PFSK-1 (cell line): ENCODE measurements at regions not wholly inside any gene's neighbourhood (a gene's known extent, or its start where the extent isn't known, plus 50 kb on each side); places are given as distances from the start of the nearest gene placed in this dataset.

ENCODE experiments used
- FOXP2 ChIP-seq: optimal IDR thresholded peaks from 2 replicates; pipeline ENCODE3; 2011; ENCODE audit warnings: borderline replicate concordance, control low read depth, inconsistent platforms; ENCODE audit not compliant: insufficient read depth; ENCODE audit errors: extremely low read length, extremely low read depth
- POLR2AphosphoS5 ChIP-seq: IDR thresholded peaks from 2 replicates; pipeline ENCODE4 v1.6.1; 2012; ENCODE audit warnings: low read depth, mild to moderate bottlenecking, control low read depth, low read length, moderate library complexity
- SIN3A ChIP-seq: IDR thresholded peaks from 2 replicates; pipeline ENCODE4 v1.6.1; 2012; ENCODE audit warnings: mild to moderate bottlenecking, low read length, moderate library complexity, borderline replicate concordance; ENCODE audit not compliant: insufficient read depth
- TAF1 ChIP-seq: IDR thresholded peaks from 2 replicates; pipeline ENCODE4 v1.6.1; 2012; ENCODE audit warnings: low read length, control low read depth, borderline replicate concordance; ENCODE audit not compliant: insufficient read depth
- TF ChIP-seq, protein P1 (sequence below), 2 experiments: IDR thresholded peaks; 2 replicates each; pipeline versions ENCODE4 v1.6.1 to v1.8.0; 2011 to 2012; ENCODE audit warnings: low read depth in 2 of 2, low read length in 2 of 2, control low read depth in 1 of 2, inconsistent platforms in 1 of 2, mild to moderate bottlenecking in 1 of 2, moderate library complexity in 1 of 2; ENCODE audit not compliant: insufficient read depth in 1 of 2

- TF ChIP-seq, protein P1, sequence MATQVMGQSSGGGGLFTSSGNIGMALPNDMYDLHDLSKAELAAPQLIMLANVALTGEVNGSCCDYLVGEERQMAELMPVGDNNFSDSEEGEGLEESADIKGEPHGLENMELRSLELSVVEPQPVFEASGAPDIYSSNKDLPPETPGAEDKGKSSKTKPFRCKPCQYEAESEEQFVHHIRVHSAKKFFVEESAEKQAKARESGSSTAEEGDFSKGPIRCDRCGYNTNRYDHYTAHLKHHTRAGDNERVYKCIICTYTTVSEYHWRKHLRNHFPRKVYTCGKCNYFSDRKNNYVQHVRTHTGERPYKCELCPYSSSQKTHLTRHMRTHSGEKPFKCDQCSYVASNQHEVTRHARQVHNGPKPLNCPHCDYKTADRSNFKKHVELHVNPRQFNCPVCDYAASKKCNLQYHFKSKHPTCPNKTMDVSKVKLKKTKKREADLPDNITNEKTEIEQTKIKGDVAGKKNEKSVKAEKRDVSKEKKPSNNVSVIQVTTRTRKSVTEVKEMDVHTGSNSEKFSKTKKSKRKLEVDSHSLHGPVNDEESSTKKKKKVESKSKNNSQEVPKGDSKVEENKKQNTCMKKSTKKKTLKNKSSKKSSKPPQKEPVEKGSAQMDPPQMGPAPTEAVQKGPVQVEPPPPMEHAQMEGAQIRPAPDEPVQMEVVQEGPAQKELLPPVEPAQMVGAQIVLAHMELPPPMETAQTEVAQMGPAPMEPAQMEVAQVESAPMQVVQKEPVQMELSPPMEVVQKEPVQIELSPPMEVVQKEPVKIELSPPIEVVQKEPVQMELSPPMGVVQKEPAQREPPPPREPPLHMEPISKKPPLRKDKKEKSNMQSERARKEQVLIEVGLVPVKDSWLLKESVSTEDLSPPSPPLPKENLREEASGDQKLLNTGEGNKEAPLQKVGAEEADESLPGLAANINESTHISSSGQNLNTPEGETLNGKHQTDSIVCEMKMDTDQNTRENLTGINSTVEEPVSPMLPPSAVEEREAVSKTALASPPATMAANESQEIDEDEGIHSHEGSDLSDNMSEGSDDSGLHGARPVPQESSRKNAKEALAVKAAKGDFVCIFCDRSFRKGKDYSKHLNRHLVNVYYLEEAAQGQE (IDR thresholded peaks at IDR 0.05; ENCODE audit: insufficient read depth in 1 of 2, low read depth in 2 of 2, low read length in 2 of 2): 0 out of 4 replicates have a peak, but pooled peaks of 1 of the 2 experiments have one; percentile 6
- TF ChIP-seq SIN3A: no peak
- TF ChIP-seq FOXP2: peak; percentile 40
Observed at GRCh38 chr7:50962962-50963374, 180.3 kb upstream of the GRB10 start.

GRCh38 chr7:50962281-50962883 is 179.7 kb upstream of the GRB10 start:
- no peak for TF ChIP-seq TAF1
- TF ChIP-seq FOXP2: no peak
- no peak for TF ChIP-seq SIN3A

GRCh38 chr7:50960621-50961310 is 178.1 kb upstream of the GRB10 start:
- TF ChIP-seq POLR2AphosphoS5 (no peak), SIN3A (no peak)

DNA sequence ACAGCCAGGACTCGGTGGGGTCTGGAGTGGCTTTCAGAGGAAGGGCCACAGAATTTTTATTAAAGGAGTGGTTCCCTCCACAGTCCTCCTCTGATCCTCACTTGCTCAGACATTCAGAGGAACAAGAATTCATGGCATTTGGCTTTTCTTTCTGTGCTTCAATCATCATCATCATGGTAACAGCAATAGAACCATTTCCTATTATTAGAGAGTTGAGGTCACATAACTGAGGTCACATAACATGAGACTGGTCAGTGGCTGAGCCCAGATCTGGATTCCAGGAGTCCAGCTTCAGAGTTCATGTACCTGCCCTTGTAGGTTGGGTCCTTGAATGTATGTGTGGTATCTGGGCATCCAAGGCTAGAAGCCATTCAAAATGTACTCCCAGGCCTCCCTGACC is 177.3 kb upstream of the GRB10 start:
- TF ChIP-seq, protein P1 (IDR thresholded peaks at IDR 0.05; ENCODE audit: insufficient read depth in 1 of 2, low read depth in 2 of 2, low read length in 2 of 2): no peak
- TF ChIP-seq TAF1 (no peak), SIN3A (no peak), FOXP2 (no peak), POLR2AphosphoS5 (no peak)

DNA sequence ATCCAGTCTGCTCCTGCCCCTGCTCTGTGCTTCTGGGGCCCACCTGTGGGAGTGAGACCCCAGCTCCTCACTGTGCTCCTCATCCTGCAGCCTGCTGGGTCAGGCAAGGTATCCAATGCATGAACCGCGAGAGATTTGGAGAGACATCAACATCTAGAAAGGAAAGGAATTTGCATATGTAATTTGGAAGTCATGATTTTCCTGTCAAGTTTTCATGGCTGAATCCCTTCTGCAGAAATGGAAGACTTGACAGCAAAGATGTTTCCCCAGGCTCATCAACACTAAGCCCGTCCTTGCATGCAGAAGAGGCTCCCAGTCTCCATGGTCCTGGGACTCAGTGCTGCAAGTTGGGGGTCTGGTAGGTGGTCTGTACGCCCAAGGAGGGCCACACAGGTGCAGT is 176.9 kb upstream of the GRB10 start:
- no peak for TF ChIP-seq FOXP2
- TF ChIP-seq POLR2AphosphoS5: no peak
- TF ChIP-seq TAF1: no peak
- no peak for TF ChIP-seq SIN3A
- TF ChIP-seq, protein P1 (IDR thresholded peaks at IDR 0.05; ENCODE audit: insufficient read depth in 1 of 2, low read depth in 2 of 2, low read length in 2 of 2): no peak

DNA sequence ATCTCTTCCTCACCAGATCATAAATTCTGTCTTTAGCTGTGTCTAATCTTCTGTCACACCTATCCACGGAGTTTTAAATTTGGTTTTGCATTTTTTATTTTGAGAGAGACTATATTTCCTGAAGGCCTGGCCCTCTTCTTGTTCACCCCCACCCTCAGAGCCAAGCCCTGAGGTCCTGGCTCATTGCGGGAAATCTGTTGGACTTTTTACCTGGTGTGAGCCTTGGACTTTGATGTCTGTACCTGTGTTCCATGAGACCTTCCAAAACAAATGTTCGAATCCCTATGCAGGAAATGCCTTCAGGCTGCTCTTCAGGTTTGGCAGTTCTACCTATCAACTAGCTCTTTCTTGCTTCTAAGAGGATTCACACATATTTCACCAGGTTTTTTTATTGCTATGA is 175.2 kb upstream of the GRB10 start:
- TF ChIP-seq FOXP2 (no peak), SIN3A (no peak), TAF1 (no peak), POLR2AphosphoS5 (no peak)
- TF ChIP-seq, protein P1 (IDR thresholded peaks at IDR 0.05; ENCODE audit: insufficient read depth in 1 of 2, low read depth in 2 of 2, low read length in 2 of 2): no peak
